Caki2 (cell line): ENCODE measurements at regions not wholly inside any gene's neighbourhood (a gene's known extent, or its start where the extent isn't known, plus 50 kb on each side); places are given as distances from the start of the nearest gene placed in this dataset.
A peak's percentile ranks its signal among the peaks of the same experiment; 100 is the strongest.

ENCODE experiments used
- DNase-seq: peaks from one replicate; pipeline ENCODE4 v3.0.0-alpha.2; 2015; ENCODE audit warnings: low read depth
- in situ Hi-C: cut with HindIII; loops from 2 replicates; pipeline ENCODE4 v1.10.0; 2016; ENCODE audit warnings: low sequenced_read_pairs, low pct_unique_long_range_greater_than_20kb, mixed read lengths

DNA sequence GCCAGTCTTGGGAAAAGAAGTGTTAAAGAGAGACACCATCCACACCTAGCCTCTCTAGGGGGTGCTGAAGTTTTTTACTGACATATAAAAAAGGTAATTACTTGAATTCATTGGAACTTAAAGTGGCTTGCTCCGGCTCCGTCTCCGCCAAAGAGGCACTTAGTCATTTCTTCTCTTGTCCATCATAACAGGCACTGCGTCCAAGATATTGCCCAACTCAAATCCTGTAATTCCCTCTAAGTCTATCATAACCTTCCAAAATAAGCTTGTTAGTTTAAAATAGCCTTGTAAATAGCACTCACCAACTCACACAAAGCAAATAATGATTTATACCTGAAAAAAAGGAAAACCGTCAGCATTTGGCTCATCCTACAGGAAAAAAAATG lies 160.5 kb downstream of the ZBTB18 start:
- in situ Hi-C loops = no loop called here
- DNase-seq = no peak

DNA sequence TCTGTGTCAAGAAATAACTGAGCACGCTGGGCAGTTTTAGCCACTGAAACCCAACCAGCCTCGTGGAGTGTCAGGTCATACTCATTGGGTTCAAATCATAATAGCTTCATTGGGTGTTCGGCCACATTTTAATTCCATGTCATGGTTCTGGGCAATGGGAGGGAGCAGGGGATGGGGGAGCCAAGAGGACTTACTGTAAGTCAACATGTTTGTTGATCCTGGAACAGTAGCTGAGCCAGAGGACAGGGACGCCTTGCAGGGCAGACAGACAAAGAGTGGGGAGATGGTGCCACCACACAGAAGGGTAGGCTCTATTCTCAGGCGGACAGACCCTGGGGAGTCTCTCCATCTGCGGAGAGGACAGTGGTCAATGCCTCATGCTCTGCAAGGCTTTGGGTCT lies 161.1 kb downstream of the ZBTB18 start:
- DNase-seq = no peak
- in situ Hi-C loops = no loop called here

DNA sequence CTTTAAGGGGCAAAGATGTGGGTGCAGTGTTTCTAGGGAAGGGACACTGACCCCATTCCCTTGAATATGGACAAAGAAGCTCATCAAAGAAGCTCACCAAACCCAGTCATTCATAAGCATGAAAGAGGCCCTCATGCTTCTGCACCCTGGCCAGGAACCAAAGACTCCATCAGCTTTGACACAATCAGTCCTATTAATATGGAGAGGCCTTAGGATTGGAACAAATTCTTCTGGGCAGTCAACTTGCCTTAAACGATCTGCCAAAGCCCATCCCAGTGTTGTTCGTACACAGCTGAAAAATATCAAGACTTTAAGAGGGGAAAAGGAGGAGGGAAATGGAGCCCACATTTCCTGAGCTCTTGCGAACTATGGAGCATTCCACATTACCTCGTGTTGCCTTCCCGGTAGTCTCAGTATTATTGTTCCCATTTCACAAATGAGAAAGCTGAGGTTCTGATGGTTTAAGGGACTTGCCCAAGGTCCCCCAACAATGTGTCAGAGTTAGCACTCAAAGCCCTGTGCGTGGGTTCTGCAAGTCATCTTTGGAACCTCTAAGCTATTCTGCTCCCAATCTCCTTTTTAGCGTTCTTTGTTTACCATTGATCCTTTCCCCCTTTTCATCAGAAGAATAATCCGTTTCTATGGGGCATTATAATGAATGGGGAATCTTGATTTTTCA lies 161.9 kb downstream of the ZBTB18 start:
- no peak for DNase-seq
- in situ Hi-C loops = no loop called here

DNA sequence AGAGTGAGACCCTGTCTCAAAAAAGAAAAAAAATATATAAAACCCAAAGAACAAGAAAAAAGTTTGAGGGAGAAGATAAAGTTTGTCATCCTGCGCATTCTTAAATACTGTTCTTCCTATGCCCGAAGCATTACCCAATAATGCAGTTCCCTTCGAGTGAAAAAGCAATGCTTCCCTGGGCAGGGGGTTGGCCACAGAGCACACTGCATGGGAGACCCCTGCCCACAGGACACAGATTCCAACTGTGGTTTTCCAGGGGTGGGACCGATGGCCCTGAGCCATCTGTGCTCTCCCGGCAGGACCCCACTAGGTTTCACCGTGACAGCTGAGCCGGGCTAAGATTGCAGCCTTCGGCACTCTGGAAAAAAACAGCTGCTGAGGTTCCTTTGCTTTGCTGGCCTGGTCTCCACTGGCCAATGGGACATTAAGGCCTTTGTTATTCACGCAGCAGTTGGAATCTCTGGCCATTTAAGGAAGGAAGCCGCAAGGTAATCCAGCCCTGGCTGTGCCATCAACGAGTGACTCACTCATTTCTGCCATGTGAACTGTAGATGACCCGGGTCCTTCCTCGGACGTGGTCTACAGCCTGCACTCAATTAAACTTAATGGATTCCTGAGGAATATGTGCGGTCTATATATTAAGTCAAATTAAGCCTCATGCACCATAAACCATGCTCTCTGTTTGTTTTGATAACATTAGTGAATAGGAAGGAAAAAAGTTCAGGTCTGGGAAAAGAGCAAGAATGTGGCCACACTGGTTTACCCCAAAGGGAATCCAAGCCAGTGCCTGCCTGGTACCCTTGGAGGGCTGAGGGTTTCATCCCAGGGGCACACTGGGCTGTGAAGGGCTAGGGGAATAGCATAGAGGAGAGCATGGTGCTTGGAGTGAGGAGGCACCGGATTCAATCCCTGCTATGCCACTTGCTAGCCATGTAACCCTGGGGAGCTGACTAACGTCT lies 163.2 kb downstream of the ZBTB18 start:
- in situ Hi-C loops = no loop called here
- DNase-seq = peak; percentile 96

DNA sequence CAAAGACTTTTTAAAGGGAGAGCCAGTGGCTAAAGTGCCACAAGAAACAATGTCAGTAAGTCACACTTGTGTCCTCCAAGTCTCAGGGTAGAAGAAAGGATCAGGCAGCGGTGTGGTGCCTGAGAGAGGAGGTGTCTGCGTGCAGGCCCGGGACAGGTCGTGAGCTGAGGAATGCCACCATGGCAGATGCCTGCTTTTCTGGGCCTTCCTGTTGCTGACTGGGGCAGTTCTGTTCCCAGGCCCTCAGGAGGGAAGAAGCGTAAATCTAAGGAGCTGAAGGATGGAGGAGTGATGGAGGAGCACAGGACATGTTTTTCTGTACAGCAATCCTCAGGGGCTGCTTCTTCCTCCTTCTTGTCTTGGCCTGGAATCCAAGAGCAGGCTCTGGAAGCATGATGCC lies 165.8 kb downstream of the ZBTB18 start:
- in situ Hi-C loops = no loop called here
- no peak for DNase-seq

DNA sequence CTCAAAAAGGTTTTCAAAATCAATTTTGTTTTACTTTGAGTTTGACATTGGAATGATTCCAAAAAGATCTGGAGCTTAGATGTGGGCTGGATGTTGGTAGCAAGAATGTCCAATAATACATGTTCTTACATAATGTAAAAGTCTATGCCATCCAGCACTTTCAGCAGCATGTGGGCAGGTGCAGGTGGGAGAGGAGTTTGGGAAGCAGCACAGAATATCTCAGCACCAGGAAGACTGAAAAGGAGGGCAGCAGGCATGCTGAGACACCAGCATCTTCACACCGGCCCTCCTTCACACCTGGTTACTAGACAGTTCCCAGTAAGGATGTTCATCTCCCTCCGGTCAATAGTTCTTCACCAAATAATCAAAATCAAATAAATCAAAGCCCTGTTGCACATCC lies 166.6 kb downstream of the ZBTB18 start:
- no peak for DNase-seq
- in situ Hi-C loops = no loop called here

DNA sequence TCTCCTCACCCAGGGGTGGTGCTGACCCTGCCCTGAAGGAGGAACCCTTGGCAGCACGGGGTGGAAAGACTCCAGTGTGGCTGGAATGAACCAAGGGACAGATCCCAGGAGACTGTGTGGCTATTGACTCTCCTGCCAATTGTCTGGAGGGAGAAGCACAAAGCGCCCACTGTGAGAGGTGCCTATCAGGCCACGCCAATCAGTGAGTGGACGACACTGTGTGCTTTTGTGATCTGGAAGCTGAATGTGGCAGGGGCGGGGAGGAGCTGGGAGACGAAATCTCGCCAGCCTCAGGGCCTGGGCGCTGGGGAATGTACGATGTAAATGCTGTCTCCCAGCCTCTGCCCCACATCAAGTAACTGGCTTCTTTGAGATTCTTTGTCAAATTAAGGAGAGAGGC lies 167.1 kb downstream of the ZBTB18 start:
- no peak for DNase-seq
- in situ Hi-C loops = no loop called here

DNA sequence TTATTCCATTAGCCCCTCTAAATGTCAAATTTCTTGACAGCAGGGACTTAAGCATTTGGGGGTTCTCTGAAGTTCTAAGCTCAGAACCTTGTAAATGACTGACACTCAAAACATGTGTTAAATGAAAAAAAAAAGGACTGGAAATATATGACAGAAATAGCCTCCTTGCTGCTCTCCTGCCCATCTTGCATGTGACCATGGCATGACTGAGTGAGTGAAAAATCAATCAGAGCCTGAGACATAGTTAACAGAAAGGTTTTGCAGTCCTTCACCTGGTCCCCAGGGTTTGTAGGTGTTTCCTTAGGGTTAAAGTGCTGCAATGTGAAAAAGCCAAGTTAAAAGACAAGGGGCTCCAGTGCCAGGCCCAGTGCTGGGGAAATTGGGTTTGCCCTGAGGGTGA lies 168.1 kb downstream of the ZBTB18 start:
- in situ Hi-C loops = no loop called here
- DNase-seq = no peak

DNA sequence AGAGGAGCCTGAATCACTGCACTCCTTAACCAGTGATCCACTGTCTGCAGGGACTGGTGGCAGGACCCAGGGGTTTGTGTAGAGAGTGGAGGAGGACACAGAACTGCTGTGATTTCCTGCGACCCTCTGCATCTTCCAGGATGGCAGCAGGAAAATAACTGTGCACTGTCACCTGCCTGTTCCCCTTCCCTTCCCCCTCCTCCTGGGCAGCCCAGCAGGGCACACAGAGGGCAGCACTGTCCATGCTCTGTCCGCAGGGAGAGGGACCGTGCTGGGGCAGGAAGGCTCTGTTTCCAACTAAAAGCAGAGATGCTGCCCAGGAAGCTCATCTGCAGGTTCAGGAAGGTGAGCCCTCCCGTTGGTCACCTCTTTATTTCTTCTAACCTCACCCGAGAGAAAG lies 168.7 kb downstream of the ZBTB18 start:
- DNase-seq = no peak
- in situ Hi-C loops = no loop called here

DNA sequence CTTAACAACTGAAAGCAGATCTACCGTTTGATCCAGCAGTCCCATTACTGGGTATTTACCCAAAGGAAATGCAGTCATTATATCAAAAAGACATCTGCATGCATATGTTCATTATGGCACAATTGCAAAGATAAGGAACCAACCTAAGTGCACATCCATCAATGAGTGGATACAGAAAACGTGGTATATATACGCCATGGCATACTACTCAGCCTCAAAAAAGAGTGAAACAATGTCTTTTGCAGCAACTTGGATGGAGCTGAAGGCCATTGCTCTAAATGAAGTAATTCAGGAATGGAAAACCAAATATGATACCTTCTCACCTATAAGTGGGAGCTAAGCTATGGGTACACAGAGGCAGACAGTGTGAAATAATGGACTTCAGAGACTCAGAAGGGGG lies 169.3 kb downstream of the ZBTB18 start:
- no peak for DNase-seq
- in situ Hi-C loops = no loop called here

DNA sequence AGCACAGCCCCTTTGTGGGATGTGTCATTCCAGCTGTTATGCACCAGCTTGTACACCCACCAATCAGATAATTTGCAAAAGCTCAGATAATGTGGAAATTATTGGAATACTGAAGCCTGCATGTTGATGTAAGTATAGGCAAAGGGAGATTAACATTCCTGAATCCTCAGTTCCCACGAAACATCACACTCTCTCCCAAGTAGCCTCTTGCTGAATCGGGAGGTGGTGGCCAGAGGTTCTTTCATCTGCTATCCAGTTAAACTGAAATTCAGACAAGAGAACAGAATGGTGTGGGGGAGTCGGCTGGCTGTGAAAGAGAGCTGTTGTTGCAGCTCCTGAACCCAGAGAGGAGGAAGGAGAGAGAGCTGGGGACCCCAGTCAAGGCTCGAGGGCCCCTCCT lies 170.9 kb downstream of the ZBTB18 start:
- no peak for DNase-seq
- in situ Hi-C loops = no loop called here

DNA sequence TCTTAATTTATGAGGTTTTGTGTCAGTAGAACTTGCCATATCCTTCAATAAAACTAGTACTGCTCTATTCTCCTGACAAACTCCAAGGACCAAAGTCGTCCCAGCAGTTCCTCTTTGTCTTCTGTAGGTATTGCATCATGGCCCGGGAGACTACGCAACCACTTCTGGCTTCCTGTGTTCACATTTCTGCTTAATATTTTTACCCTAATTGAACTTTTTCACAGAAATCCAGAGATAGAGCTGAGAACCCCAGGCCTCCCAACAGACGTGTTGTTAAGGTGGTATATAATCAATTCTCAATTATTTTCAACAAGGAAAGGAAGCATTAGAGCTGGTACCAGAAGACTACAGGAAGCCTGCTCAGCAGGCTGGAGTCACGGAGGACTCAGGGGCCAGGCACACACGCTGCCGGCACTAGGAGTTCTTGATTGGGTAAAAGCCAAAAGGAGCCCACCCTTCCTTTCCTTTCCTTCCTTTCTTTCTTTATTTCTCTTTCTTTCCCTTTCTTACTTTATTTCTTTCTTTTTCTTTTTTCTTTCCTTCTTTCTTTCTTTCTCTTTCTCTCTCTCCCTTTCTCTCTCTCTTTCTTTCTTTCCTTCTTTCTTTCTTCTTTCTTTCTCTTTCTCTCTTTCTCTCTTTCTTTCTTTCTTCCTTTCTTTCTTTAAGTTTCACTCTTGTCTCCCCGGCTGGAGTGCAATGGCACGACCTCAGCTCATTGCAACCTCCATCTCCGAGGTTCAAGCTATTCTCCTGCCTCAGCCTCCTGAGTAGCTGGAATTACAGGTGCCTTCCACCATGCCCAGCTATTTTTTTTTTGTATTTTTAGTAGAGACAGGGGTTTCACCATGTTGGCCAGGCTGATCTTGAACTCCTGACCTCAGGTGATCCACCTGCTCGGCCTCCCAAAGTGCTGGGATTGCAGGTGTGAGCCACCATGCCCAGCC lies 173.7 kb downstream of the ZBTB18 start:
- no peak for DNase-seq
- in situ Hi-C loops = no loop called here

DNA sequence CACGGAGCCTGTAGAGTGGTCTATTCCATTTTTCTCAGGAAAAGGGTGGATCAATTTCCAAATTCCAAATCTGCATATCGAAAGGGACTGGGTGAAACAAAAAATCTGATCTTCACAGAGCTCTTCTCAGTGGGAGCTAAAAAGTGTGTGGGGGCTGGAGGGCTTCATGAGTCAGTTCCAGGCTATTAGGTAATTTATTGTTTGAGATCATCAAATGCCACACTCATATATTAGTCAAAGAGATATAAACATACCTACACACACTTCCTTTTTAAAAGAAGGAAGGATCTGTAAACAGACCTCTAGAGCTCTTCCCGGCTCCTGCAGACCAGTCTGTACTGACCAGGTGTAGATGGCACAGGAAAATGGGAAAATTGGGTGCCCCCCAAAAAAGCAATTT lies 175.4 kb downstream of the ZBTB18 start:
- no peak for DNase-seq

DNA sequence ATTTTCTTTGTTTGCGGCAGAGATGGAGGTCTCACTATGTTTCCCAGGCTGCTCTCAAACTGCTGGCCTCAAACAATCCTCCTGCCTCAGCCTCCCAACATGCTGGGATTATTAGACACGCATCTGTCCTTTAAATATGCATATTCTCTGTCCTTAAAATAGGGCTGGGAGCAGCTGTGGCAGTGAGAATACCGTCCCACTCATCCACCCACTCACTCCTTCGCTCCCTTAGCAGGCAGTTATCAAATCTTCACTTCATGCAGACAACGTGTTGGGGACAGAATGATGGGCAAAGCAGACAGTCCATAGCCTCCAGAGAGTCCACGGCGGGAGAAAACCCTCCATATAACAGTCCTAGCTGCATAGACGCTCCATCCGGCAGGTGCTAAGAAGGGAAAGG lies 179.4 kb downstream of the ZBTB18 start:
- DNase-seq = no peak
- in situ Hi-C loops = no loop called here

More for the DNA sequence above, 175.4 kb downstream of the ZBTB18 start:
- in situ Hi-C loops = no loop called here

DNA sequence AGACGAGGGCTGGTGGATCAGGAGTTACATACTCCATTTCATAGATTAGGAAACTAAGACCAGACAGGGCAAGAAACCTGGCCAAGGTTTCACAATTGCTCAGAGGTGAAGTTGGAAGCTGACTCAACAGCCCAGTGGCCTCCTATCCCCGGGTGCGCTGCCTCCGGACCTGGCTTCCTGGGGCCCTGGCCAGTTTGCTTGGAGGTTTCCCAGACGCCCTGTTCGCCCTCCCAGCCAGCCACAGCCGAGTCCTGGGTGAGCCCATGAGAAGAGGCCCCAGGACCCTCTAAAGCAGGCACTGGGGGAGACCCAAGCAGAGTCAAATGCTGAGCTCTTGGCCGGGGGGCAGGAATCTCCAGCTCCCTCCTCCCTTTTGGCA lies 180.1 kb downstream of the ZBTB18 start:
- in situ Hi-C loops = no loop called here
- DNase-seq = no peak

DNA sequence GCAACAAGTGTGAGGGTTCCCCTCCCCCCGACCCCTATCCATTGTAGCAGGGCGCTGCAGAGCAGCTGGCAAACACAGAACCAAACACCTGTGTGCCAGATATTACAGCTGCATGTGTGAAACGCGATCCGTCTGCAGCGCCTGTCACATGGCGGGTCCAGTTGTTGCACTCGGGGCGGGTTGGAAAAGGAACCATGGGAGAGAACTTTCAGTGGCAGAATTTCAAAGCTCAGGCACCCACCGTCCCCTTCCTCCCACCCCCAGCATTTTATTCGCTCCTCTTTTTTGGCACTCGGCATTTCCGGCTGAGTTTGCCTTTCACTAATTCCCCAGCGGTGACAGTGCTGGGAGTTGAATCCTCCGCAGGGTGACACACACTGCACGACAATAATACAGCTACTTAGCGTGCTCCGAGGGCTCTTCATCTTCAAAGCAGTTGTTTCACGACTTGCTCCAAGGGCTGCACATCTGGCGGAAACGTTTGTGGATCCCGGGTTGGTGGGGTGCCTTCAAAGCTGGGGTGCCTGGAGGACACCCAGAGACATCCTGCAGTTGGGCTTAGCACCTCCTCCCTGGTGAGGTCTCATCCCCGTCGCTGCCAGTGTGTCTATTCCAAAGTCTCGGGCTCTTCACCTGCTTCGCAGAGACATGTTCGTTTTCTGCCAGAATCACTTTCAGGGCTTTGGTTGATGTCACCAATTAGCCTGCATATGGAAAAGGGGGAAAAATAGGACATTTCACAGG lies 180.7 kb downstream of the ZBTB18 start:
- DNase-seq = no peak
- in situ Hi-C loops = no loop called here

DNA sequence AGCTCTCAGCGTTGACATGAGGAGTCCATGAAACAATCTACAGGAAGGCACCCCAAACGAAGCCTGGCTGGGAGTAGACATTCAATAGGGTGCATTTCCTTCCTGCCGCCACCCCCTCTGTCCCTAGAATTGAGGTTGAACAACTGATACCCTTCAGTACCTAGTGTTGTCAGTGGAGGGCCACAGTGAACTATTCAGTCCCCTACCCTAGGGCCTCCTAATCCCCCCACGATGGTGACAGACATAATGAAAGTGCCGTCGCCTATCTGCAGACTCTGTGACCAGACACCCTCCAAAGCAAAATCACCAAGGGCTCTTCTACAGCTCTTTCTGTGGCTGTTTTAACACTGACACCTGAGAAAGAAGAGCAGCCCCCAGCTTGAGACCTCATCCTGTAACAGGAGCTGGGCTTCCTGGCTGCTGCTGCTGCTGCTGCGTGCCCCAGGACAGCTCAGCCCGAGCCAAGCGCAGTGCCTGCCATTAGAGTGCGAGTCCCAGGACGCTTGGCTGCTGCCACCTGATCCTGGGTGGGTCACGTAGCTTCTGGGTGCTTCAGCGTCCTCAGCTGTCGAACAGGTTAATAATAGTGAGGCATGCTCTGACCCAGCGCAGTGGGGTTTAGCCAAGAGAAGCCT lies 183.0 kb downstream of the ZBTB18 start:
- no peak for DNase-seq
- in situ Hi-C loops = no loop called here

DNA sequence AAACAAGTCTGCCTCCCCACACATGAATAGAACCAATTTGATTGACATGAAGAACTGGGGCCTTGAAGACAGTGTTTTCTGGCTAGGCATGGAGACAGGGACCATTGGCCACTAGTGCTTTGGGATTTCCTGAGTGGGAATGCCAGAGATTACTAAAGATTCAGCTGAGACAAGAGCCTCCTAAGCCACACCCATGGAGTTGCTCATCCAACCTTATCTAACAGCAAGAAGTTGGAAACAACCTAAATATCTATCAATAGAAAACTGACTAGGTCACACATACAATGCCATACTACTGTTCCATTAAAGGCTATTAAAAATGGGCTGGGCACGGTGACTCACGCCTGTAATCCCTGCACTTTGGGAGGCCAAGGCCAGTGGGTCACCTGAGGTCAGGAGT lies 184.1 kb downstream of the ZBTB18 start:
- in situ Hi-C loops = no loop called here

More for the DNA sequence above, 184.1 kb downstream of the ZBTB18 start:
- DNase-seq = no peak
